Neural crest cell (in vitro differentiated cells): ENCODE measurements at regions not wholly inside any gene's neighbourhood (a gene's known extent, or its start where the extent isn't known, plus 50 kb on each side); places are given as distances from the start of the nearest gene placed in this dataset.

Experiments used
- DNase-seq: peaks from one replicate; pipeline ENCODE4 v3.0.0; 2021; ENCODE audit warnings: low read depth, mixed read lengths, low spot score
- H3K27ac Mint-ChIP-seq: one replicate; pipeline ENCODE4 v1.8.0; 2021; ENCODE audit warnings: mild to moderate bottlenecking, mixed read lengths; ENCODE audit not compliant: unreplicated experiment
- H3K27me3 Mint-ChIP-seq: 2 replicates; pipeline ENCODE4 v1.8.0; 2021; ENCODE audit warnings: low read depth, mild to moderate bottlenecking, mixed read lengths
- H3K36me3 Mint-ChIP-seq: 2 replicates; pipeline ENCODE4 v1.8.0; 2021; ENCODE audit warnings: low read depth, mild to moderate bottlenecking, mixed read lengths
- H3K4me1 Mint-ChIP-seq: 2 replicates; pipeline ENCODE4 v1.8.0; 2021; ENCODE audit warnings: mixed read lengths
- H3K4me3 Mint-ChIP-seq: one replicate; pipeline ENCODE4 v1.8.0; 2021; ENCODE audit warnings: mild to moderate bottlenecking, mixed read lengths
- H3K9me3 Mint-ChIP-seq: 2 replicates; pipeline ENCODE4 v1.8.0; 2021; ENCODE audit warnings: mixed read lengths
- CTCF ChIP-seq: fragments of 200-600 bp; sonication (generic); conservative IDR thresholded peaks from 2 replicates; pipeline ENCODE4 v1.5.0; 2021; ENCODE audit warnings: antibody characterized with exemption, mild to moderate bottlenecking

GRCh38 chr1:8161546-8162105 lies 135.5 kb upstream of the ERRFI1 start:
- H3K9me3 Mint-ChIP-seq: no peaks in the 10 kb centered on the region
- TF ChIP-seq CTCF: no peak
- no peaks in the 10 kb centered on the region for H3K27me3 Mint-ChIP-seq
- H3K4me3 Mint-ChIP-seq: no peak overlapping the region
- no peak overlapping the region for H3K27ac Mint-ChIP-seq
- DNase-seq: no peak
- no peaks in the 10 kb centered on the region for H3K36me3 Mint-ChIP-seq
- H3K4me1 Mint-ChIP-seq: peaks cover 4% of the 10 kb centered on the region

- H3K27ac Mint-ChIP-seq: no peak overlapping the region
- no peak overlapping the region for H3K4me3 Mint-ChIP-seq
- no peak for DNase-seq
- no peaks in the 10 kb centered on the region for H3K27me3 Mint-ChIP-seq
- no peaks in the 10 kb centered on the region for H3K36me3 Mint-ChIP-seq
- TF ChIP-seq CTCF: no peak
- no peaks in the 10 kb centered on the region for H3K9me3 Mint-ChIP-seq
- peaks cover 8% of the 10 kb centered on the region for H3K4me1 Mint-ChIP-seq
Observed at GRCh38 chr1:8159470-8160024, 133.4 kb upstream of the ERRFI1 start.

GRCh38 chr1:8158995-8159394 lies 132.9 kb upstream of the ERRFI1 start:
- no peak for TF ChIP-seq CTCF
- no peak for DNase-seq
- H3K4me3 Mint-ChIP-seq: no peak overlapping the region
- H3K4me1 Mint-ChIP-seq: peaks cover 10% of the 10 kb centered on the region
- H3K9me3 Mint-ChIP-seq: no peaks in the 10 kb centered on the region
- no peaks in the 10 kb centered on the region for H3K36me3 Mint-ChIP-seq
- no peak overlapping the region for H3K27ac Mint-ChIP-seq
- no peaks in the 10 kb centered on the region for H3K27me3 Mint-ChIP-seq

- H3K4me1 Mint-ChIP-seq: peaks cover 13% of the 10 kb centered on the region
- no peaks in the 10 kb centered on the region for H3K9me3 Mint-ChIP-seq
- no peak for TF ChIP-seq CTCF
- H3K27ac Mint-ChIP-seq: no peak overlapping the region
- H3K4me3 Mint-ChIP-seq: no peak overlapping the region
- no peaks in the 10 kb centered on the region for H3K27me3 Mint-ChIP-seq
- no peak for DNase-seq
- no peaks in the 10 kb centered on the region for H3K36me3 Mint-ChIP-seq
Observed at GRCh38 chr1:8157765-8158164, 131.7 kb upstream of the ERRFI1 start.

GRCh38 chr1:8155528-8156186 lies 129.5 kb upstream of the ERRFI1 start:
- no peak for DNase-seq
- Mint-ChIP-seq H3K9me3 (no peaks in the 10 kb centered on the region), H3K4me1 (peaks cover 23% of the 10 kb centered on the region), H3K27ac (no peak overlapping the region), H3K4me3 (no peak overlapping the region), H3K27me3 (no peaks in the 10 kb centered on the region), H3K36me3 (no peaks in the 10 kb centered on the region)
- no peak for TF ChIP-seq CTCF
